ENCODE measurements at regions not wholly inside any gene's neighbourhood (a gene's known extent, or its start where the extent isn't known, plus 50 kb on each side); places are given as distances from the start of the nearest gene placed in this dataset.
"Not testable (repeated sequence)": the region's sequence is repeated elsewhere in the genome, so short reads cannot be mapped to it uniquely, and the experiment has no call there.

DNA sequence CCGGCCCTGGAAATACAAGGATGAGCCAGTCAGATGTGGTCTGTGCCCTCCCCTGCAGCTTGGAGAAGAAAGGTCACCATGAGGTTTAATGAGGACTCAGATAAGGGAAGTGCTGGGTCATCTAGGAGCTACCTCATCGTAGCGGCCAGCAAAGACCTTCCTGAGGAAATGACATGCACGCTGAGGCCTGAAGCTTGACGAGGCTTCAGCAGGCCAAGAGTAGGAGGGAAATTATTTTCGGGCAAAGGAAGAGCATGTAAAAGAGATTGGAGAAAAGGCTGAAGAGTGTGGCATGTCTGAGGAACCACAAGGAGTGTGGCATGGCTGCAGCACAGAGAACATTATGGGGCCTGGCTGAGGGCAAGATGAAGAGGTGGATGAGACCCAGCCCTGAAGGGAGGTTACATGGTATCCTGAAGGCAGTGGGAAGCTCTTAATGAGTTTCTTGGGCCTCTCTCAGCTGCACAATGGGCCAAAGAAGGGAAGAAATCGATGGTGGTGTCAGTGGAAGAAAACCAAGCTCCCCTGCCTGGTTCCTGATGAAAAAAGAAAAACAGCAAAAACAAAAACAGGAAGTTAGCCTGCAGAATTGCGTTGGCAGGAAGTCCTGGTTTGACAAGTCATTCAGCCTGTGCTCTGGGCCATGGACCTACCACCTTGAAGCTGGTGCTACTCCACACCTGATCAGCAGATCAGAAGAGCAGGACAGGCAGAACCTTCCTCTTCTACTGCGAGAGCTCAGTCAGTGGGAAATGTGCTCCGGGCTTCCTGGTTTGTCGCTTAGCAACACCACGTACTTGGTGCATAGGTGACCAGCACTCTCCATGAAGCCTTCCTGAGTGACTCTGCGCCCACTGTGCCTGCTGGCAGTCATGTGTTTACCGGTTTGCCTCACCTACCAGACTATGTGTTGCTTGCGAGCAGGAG lies 134.5 kb upstream of the KLF3 start:
- DNase-seq, result no peak

DNA sequence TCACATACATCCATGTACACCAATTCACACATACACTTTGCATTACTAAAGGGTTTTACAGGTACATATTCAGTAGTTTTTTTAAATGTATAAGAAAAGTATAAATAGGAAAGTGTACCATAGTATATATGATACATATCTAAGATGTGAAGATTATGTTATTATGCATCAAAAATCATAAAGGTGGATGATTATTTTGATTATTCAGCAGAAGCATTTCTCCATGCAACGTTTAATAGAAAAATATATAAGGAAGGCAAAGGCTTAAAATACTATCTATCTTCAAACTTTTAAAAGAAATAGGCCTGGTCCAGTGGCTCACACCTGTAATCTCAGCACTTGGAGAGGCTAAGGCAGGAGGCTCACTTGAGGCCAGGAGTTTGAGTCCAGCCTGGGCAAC lies 133.5 kb upstream of the KLF3 start:
- no peak for DNase-seq

DNA sequence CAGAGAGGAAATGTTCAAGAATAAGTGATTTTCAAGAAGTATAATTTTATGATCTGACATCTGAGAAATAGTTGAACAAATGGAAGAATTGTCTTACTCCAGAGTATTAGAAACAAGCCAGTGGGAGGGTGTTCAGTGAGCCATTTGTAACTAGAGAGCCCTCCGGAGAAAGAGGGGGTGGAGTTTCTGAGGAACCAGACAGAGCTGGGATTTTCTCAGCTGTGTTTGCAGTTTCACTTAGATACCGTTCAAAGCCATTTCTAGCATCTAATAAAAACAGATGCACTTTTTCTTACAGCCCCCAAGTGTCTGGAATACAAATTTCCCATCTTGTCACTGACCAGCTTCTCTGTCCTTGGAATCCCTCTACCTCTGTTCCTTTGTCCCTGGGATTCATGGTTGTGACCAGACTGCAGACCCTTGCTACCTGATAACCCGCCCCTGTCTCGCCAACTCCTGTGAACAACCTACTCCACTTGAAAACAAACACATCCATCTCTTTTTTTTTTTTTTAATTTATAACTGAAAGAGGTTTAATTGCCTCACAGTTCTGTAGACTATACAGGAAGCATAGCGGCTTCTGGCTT lies 132.8 kb upstream of the KLF3 start:
- DNase-seq, result no peak

DNA sequence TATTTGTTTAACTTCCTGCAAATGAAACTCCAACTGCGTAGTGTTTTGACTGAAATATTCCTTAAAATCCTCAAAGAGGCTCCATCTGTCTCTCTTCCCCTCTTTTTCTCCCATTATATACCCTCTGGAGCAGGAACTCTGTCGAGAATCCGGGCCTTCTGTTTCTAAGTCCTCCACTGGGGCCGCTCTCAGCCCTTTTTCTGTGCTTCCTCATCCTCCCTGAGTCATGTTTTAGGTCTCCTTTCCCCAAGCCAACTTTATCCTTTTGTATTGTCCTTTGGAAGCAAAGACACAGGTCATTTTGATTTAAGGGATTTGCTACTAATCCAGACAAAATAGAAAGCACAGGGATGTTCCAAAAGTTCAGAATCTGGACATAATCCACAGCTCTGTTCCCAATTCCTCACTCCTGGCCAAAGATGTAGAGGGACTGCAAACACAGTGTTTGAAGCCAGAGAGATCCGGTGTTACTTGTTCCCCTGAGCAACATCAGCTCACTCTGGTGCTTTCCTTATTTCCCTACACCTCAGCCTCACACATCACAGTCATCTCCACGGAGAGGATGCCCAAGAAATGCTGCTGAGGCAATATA lies 131.0 kb upstream of the KLF3 start:
- no peak for DNase-seq

DNA sequence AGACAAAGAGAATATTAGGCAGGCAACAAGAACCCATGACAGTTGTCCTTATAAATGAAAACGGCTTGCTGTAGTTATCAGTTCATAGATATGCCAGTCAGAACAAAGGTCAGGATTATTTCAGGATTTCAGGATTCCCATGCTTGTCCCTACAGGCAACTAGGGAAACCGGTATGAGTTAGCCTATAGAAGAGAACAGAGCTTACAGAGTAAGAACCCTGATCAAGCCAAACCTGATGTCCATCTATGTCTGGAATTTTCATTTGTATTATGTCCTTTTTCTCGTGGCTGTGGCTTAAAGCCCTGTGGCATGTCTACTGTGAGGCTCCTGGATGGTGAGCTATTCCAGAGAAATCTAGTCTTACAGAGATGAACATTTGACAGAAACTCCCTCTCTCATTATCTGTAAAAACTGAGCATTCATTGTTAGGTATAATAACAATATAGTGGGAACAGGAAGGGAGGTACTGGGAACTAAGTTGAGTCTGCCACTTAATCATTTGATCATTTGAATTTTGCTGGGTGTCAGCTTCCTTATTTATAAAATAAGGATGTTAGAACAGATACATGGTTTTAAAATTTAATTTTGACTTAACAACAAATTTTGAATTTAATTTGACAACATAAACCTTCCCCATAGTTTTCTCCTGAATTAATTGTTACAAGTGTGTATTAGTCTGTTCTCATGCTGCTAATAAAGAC lies 129.5 kb upstream of the KLF3 start:
- DNase-seq, result no peak

DNA sequence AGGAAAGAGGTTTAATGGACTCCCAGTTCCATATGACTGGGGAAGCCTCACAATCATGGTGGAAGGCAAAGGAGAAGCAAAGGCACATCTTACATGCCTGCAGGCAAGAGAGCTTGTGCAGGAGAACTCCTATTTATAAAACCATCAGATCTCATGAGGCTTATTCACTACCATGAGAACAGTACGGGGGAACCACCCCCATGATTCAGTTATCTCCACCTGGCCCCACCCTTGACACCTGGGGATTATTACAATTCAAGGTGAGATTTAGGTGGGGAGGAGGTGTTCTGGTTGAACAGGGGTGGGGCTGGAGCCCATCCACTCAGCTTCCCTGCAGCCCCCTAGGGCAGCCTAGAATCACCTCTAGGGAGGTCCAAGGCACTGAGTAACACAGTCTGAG lies 128.9 kb upstream of the KLF3 start:
- not testable (repeated sequence) for DNase-seq

DNA sequence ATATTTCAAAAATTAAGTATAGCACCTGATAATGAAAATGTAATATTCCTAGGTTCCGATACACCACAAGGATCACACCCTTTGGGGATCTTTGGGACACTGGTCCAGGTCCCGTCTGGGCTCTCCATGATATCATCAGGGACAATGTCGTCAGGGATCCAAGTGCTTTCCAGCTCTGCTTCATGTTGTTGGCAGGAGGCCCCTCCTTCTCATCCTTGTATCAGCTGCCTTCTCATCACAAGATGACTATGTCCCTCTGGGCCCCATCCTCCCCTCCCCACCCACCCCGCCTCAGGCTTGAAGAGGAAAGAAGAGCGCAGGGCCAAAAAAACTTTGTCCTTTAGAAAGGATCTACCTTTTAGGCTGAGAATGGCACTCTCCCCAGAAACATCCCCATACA lies 128.3 kb upstream of the KLF3 start:
- no peak for DNase-seq

DNA sequence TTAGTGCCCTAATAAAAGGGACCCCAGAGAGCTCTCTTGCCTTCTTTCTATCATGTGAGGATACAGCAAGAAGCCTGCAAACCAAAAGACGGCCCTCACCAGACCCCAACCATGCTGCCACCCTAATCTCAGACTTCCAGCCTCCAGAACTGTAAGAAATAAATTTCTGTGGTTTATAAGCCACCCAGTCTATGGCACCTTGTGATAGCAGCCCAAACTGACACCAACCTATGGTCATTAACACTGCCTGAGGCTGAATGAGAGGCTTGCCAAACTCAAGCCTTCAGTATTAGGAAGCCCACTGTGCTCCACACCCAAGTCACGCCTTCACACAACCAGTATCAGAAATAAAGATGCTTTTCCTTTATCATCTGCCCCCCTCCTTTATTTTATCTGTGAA lies 127.3 kb upstream of the KLF3 start:
- no peak for DNase-seq

DNA sequence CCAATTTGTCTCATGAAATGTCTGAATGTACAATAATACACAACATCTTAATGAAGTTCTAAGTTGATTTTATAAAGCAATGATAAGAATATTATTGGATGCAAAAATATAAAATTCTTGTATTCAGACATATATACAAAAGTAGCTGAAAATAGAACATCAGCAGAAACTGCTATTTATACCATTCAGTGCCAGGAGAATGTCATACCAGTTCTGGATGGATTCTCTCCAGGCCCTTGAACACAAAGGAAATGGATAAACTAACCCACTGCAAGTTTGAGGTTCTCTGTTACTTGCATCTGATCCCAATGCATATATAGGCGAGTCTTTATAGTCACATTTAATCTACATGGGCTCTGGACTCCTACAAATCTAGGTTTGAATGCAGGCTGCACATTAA lies 126.3 kb upstream of the KLF3 start:
- no peak for DNase-seq

DNA sequence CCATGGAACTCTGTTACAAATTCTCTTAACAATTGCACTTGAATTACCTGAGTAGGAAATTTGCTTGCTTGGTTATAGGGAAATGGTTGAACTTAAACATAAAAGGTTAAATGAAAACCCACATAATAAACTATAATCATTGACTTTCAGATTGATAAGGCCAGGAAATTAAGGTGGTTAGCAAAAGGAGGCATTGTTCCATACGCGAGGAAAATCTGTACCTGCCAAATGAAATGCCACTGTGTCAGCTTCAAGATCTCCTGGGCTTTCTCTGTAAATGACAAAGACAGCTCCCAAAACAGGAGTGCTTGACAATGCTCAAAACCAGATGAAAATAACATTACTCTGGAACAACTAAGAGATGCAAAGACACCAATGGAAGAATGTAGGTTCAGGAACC lies 125.5 kb upstream of the KLF3 start:
- no peak for DNase-seq

DNA sequence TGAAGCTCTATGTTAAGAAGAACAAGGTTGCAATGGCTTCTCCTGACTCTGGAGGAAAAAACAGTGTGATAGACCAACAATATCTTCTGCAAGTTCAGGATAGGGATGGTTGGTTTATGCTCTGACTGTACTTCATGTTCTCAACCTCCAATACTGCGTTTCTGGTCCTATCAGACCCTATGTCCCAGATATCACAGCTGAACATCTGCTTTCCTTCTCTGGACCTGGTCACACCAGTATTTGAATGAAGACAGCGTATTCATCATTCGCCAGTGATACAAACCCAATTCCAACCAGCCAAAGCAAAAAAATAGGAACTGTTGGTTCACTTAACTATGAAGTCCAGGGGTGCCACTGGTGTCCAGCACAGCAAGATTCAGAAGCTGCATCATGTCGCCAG lies 124.5 kb upstream of the KLF3 start:
- no peak for DNase-seq

DNA sequence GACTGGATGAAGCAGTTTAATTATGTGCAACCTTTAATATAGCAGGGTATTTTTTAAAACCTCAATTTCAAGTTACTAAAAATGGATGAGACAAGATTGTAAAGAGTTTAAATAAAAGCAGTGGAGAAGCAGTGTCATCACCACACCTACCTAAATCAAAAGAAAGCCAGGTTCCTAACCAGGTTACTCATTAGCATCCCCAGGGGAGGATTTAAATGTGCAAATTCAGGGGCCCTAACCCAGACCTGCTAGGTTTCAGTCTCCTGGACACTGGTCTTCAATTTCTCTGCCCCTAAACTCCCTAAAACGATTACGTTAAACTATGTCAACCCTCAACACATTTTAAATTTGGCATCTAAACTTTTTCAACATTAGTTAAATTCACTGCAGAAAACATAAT lies 116.9 kb upstream of the KLF3 start:
- DNase-seq, result no peak

DNA sequence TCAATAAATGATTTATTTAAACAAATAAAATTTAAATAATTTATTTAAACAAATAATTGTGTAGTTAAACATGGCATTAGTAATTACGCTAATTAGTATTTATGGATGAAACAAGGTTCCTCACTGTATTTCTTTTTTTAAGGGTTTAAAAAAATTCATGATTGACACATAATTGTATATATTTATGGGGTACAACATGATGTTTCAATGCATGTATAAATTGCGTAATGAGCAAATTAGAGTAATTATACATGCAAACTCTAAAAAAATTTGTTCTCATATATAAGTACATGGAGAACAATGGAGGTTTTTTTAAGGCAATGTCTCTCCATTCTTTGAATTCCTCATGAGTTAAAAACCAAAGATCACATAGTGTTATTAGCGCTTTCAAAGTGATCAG lies 115.7 kb upstream of the KLF3 start:
- DNase-seq, result no peak

DNA sequence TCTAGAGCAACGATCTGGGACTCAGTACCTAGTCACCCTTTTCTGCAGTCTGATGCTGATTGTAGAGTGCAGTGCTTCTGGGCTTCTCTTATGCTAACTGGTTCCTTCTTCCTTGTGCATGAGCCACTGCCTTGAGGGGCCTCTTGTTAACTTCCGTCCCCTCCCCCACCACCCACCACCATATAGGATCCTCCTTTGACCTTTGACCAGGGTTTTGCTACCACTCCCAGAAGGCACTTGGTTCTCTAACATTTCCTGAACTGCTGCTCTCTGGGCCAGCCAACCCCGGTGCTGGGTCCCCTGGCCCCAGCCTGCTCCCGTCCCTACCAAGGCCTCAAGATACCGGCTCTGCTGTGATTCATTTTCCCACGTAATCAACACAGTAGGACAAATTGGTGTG lies 104.6 kb upstream of the KLF3 start:
- DNase-seq, result no peak

DNA sequence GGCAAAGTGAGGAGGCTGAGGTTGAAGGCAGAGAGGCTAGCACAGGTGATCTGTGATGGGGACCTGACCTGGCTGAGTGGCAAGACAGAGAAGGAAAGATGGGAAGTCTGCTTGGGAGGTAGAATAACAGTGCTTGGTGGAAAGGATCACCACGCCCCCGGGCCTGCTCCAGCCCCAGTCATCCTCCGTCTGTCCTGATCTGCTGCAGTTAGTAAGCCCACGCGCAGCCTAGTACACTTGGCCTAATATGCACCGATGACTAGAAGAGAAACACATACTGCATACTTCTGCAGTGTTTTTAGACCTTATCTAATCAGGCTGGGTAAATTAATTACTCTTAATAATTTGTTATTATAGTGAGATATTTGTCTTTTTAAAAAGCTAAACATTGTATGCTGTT lies 103.7 kb upstream of the KLF3 start:
- DNase-seq, result no peak

DNA sequence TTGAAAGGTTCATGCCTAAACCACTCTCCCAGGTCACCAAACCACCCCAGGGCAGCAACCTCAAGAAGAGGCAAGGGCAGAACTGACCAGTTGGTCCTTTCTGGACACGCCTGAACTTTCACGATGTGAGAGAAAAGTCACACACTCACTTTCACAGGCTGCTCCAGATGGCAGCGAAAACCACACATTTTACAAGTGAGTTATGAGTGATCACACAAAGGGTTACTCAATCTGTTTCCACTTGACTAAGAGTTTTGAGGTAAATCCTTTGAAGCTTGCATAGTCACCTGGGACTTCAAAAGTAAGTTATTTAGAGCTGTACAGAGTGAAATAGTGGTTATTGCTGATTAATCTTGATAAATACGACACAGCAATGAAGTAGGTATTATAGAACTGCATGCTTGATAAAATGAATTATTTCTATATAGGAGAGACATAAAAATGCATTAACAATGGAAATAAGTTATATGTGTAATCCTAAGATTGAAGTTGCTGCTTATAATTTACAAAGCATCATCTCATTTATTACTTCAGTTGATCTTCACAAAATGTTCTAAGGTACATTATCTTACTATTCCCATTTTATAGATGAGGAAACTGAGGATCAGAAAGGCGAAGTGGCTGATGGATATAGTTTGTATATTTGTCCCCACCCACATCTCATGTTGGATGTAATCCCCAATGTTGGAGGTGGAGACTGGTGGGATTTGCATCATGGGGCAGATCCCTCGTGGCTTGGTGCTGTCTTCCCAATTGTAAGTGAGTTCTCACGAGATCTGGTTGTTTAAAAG lies 103.0 kb upstream of the KLF3 start:
- no peak for DNase-seq

DNA sequence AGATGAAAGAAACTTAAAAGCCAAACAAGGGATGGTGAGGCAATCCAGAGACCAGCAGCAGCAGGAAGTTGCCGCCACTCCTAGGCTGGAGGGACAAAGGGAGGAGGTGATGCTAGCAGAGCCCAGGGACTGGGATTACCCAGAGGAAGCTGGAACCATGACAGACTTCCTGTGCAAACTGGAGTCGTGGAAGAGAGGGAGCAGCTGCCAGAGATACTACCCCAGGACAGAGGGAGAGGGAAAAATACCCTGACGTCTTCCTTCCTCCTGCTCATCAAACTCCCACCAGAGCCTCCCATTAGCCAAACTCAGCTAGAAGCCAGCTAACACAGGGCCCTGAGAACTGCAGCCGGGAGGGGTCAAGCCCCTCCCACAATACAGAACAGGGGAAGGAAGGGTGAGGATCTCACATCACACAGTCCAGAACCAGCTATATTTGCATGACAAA lies 101.2 kb upstream of the KLF3 start:
- DNase-seq, result no peak

DNA sequence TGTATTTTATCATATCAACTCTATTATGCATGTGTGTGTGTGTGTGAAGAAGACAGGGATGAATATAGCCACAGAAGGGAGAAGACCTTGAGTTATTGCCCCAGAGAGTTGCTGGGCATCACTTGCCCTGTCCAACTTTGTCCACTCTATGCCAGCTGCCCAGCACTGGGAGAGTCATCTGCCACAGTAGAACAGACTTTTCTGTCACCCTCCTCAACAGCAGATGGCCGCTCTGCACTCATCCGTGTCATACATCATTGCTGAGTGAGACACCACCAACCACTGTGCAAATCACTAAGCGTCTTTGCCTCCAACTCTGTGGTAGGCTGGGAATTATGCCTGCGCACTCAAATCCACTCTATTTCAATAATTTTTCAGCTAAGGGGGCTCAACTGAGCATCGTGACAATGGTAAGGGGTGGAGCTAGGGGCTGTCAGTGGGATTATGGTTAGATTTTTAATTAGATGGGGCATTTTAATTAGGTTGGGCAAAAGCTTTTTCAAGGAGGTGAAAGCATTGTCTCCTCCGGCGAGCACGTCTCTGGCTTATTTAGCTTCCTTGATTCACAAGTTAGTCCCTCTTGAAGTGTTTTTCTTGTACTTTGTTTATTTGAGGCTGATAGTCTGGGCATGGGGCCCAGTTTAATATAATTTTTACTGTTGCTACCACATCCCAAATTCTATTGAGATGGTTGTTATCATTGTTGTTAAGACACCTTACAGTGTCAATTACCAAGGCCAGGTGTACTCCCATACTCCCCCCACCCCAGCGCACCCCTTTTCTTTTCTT lies 100.1 kb upstream of the KLF3 start:
- no peak for DNase-seq

DNA sequence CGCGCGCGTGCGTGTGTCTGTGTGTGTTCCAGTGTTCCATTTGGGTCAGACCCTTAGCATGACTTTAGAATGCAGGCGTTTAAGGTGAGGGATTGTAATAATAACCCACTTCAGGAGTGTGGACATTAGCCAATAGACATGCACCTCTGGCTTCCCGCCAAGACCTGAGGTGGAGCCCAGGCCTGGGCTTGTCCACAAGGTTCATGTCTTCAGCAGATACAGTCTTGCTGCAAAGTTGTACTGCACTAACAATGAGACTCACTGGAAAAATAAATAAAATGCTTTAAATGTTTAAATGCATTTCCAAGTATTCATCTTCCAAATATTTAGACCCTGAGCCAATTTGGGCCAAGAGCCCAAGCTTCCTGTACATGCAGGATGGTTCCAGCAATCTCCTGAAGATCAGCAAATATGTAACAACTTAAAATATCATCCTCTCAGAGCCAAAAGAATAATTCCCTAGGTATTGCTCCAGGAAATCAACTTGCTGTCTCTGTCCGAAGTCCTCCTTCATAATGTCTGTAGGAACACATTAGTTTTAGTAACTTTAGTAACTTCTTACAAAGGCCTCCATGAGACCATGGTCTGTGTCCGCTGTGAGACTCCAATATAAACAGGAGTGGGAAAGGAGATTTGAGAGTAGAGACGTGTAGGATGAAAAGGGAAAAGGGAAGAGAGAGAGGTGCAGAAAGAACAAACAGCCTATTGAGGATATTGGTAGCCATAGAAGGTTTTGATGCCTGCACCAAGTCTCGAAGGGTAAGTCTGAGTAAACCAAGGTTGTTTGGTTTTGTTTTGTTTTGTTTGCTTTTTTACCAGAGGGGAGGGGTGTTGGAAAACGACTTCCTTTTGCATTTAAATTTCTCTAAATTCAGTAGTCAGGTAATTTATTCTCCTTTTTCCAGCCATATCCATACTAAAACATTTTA lies 98.5 kb upstream of the KLF3 start:
- DNase-seq, result no peak

DNA sequence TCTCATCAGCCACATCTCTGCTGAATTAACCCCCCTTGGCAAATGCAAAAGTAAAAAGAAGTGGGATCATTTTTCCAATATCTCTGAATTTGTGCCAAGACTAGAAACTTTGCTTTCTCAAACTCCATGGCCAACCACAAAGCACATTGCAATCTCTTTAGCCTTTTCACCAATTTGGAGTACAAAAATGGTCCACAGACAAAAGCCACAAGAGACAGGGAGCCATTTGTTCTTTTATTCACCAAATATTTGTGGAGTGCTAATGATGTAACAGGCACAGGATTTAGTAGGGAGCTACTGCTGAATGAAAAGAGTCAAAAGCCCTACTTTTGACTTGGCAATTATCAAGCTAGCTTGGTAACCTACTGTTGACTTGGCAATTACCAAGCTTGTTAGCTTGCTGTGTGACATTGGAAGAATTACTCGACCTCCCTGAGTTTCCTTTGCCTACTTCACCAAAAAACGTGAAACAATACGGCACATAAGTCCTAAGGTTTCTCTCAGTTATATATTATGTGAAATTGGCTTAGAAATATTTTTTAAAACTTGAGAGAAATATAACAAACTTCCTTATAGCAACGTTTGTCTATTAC lies 97.1 kb upstream of the KLF3 start:
- DNase-seq, result no peak
